HG02610 (cell line): ENCODE measurements at regions not wholly inside any gene's neighbourhood (a gene's known extent, or its start where the extent isn't known, plus 50 kb on each side); places are given as distances from the start of the nearest gene placed in this dataset.

Source experiments
- ATAC-seq: cut with Tn5 transposase; IDR thresholded peaks from one replicate; pipeline ENCODE4 v1.9.1; 2021; ENCODE audit warnings: mild to moderate bottlenecking, moderate library complexity; ENCODE audit not compliant: unreplicated experiment

GRCh38 chr10:78184851-78185692 is 151.4 kb downstream of the RPS24 start:
- ATAC-seq, result no peak

GRCh38 chr10:78185693-78186055 is 152.0 kb downstream of the RPS24 start:
- no peak for ATAC-seq

DNA sequence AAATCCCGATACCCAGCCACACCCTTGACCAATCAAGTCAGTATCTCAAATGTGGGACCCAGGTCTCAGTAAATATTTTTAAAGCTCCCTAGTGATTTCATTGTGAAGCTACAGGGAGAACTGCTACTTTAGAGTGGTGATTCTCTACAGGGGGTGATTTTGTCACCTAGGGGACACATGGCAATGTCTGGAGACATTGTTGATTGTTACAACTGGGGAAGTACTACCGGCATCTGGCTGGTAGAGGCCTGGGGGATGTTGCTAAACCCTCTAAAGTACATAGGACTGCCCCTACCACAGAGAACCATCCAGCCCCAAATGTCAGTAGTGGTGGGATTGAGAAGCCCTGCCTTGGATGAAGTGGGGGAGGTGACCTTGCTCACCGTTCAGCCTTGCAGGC is 152.9 kb downstream of the RPS24 start:
- ATAC-seq, result no peak

DNA sequence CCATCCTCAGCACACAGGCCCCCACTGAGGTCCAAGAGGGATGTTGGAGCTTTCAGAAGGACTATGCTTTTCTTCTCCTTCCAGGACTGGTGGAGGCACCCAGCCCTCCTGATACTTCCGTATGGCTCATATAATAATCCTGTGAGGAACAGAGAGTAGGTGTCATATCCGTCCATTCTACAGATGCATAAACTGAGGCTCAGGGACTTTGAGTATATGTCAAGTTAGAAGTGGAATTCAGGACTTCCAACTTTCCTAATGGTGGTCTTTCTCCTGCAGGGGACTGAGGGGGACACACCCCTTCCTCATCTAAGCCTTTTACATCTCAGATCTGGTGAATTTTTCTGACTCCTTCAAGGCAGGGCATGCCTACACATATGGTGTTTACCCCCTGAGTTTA is 153.7 kb downstream of the RPS24 start:
- ATAC-seq, result no peak

DNA sequence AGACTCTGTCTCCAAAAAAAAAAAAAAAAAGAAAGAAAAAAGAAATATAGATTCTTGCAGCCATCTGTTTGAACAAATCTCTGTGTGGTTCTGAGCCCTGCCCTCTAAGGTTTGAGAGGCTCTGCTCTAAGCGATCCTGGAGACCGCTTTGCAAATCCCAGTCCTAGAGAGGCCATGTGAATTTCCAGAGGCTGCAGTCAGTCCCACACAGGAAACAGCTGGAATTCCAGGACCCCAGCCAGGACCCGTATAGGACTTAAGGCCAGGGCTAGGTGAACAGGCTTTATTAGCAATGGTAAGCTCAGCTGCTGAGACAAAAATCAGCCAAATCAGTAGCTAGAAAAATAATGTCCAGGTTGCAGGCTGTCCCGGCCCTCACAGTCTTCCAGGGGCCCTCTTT is 154.8 kb downstream of the RPS24 start:
- no peak for ATAC-seq

DNA sequence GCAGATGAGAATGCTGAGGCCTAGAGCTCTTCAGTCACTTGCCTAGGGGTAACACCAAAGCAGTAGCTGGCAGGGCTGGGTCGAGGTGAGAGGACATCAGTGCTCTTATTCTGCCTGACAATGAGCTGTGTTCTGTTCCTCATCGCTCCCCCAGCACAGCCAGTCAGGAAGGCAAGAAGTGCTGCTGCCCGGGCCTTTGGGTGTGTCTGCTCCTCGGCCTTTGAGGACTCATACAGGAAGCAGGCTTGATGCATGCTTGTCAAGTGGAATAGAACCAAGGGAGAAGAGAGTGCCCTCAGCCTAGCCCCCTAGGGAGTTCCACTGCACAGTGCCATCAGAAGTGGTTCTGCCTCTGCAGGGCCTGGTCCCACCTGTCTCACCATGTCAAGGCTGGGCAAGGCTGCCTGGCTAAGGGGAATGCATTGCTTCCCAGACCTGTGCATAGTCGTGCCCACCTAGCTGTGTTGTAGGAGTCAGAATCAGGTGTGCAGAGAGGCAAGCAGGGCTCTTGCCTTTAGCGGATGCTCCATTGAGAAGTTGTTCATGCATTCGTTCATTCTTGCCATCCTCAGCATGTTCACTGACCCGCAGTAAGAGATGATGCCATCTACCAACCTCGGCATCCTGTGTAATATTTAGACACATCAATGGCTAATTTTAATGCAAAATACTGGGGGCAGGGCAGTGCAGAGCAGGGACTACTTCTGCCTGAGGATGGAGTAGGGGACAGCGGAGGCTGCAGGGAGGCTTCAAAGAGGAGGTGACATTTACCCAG is 156.6 kb downstream of the RPS24 start:
- no peak for ATAC-seq

DNA sequence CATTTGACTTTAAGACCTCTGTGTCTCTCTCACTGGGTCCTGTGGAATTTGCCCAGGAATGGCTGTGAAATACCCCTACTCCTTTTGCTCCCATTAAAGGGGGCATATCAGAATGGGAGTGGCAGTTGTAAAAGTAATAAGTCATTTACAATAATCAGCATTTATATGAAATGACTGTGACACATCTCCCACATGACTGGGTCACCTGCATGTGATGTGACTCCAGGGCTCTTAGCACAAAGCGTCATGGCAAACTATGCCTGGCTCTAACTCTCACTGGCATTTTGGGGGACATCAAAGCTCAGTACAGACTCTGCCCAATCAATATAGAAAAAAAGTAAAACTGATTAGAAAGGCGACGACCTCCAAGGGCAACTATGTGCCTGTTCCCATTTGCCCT is 157.6 kb downstream of the RPS24 start:
- ATAC-seq, result no peak

DNA sequence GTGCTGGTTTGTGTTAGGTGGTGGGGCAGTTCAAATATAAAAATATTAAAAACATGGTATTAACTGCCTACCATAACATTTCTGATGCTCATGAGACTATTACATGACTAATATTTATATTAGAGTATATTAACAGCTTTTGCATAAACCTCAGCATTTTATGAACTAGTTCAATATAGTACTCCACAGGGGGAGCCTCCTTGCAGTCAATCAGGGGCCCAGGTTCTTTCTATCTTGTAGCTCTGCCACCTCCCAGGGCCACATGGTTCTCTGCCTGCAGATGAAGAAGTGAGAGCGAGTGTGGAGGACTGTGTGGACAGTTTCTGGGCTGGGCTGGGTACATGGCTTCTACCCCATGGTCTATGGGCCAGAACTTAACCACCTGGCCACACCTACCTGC is 159.5 kb downstream of the RPS24 start:
- ATAC-seq, result no peak

DNA sequence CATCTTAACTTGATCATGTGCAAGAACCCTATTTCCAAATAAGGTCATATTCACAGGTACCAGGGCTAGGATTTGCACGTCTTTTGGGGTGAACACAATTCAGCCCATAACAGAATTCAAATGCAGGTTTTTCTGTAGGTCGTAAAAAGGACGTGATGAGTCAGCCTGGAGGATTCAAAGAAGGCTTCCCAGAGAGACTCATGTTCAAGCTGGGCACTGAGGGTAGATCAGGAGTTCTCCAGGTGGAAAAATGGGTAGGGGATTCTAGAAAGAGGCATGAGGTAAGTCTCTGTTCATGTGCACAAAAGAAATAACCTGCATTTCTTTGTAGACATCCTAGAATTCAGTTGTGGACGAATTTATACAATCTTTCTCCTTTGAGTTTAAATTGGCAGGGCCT is 160.4 kb downstream of the RPS24 start:
- no peak for ATAC-seq

DNA sequence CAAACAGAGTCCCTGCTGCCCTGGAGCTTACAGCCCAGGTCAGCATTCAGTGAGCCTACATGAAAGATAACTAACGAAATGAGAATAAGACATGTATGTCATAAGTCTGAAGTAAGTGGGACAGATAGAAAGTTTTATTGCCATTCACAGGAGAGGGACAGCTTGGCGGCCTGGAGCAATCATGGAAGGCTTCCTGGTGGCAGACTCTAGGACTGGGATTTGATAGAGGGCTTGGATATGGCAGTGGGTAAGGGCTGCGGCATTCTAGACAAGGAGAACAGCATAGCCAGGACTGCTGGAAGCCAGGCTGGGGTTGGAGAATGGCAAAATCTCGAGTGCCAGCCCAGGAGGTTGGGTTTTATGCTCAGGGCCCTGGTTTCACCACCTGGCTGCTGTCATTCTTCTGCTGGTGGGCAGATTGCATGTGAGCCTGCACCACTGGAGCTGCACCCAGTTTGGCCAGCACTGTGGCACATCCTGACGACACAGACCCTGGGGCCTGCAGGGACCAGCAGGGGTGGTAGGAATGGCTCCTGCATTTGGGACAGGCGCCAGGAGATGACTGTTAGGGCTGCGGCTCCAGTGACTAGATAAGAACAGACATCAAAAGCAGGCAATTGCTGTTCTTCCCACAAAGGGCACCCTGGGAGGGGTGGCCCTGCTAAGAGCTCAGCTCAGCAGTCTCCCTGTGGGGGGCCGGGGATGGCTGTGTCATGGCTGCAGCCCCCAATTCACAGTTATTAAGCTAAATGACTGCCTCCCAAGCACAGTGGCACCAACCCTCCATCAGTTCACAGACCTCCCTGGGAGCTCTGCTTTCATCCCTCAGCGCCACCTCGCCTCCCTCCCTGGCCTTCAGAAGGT is 161.1 kb downstream of the RPS24 start:
- ATAC-seq, result no peak

DNA sequence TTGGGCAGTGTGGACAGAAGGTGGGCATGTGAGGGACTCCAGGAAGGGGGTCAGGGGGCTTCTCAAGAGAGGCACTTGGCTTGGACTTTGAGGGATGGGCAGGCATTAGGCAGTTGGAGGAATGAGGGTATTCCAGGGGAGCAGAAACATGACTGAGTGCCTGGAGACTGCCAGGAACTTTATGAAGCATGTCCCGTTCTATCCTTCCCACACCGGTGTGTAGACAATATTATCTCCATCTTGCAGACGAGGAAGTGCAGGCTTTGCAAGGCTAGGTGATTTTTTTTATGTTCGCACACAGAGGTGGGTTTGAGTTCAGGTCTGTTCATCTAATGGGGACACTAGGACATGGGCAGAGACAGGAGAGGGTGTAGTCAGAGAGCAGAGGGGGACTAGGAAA is 162.7 kb downstream of the RPS24 start:
- no peak for ATAC-seq

- ATAC-seq, result no peak
Measured at GRCh38 chr10:78196964-78197363, 163.3 kb downstream of the RPS24 start.

DNA sequence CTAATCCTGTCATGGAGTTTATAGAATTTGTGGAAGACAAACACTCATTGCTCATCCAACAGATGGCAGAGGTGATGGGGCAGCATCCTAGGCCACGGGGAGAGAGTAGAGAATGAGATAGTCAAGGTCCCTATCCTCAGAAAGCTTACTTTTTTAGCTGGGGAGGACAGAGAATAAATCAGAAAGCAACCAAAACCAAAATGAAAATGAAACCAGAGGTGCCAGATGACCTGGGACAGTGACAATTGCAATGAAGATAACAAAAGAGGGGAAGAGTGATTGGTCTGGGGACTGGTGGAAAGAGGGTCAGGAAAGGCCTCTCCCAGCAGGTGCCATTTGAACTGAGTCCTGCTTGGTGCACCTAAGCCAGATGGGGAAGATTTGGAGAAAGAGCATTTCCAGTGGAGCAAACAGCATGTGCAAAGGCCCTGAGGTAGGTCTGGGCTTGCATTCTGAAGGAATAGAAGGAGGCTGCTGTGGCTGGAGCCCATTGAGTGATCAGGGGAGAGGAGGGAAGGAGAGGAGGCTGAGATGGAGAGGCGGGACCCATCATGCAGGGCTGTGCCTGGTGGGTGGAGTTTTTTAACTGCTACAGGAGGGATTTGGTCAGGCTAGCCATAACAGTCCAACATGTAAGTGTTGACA is 164.1 kb downstream of the RPS24 start:
- no peak for ATAC-seq

DNA sequence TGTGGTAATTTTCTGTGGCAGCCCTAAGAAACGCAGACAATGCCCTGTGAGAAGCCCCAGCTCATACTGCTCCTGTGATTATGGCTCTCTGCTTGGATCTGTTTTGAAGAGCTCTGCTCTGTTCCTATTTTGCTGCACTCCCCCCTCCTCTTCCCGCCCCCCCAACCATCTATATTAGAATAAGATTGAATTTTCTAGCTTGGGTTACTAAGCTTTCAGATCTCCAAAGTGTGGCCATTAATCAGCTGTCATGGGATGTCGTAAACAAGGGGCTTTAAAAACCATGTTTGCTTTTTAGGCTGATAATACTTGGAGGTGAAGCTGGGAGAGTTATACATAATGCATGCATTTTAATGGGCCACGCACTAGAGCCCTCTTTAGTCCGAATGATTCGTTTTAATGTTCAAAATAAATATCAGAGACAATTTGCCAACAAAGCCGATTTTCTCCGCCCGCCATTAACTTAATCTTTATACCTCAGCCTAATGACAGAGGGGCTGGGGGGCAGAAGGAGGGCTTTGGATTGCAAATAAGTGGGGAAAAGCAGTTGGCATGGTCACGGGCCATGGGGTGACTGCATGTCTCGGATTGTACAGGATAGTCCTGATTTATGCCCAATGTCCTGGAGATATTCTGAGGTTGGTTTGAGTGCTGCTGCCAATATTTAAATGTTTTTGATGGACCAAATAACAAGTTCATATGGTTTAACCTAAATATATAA is 165.5 kb downstream of the RPS24 start:
- no peak for ATAC-seq

- ATAC-seq, result no peak
Measured at GRCh38 chr10:78199759-78200158, 166.1 kb downstream of the RPS24 start.

GRCh38 chr10:78200686-78201085 is 167.0 kb downstream of the RPS24 start:
- ATAC-seq, result no peak

DNA sequence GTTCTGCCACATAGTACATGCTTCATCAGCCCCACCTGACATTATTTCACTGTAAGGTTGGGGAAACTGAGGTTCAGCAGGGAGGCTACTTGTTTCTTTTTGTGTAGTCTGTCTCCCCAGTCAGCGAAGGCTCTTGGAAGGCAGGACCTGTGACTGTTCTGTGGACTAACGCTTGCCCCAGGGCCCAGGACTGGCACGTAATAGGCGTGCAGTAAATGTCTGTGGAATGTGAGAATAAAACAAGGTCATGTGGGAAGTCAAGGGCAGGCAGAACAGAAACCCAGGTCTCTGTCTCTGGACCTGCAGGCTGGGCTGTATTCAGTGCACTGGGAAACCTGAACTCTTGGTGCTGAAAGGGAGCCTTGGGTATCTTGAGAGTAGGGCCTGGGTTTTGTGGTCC is 168.7 kb downstream of the RPS24 start:
- no peak for ATAC-seq

DNA sequence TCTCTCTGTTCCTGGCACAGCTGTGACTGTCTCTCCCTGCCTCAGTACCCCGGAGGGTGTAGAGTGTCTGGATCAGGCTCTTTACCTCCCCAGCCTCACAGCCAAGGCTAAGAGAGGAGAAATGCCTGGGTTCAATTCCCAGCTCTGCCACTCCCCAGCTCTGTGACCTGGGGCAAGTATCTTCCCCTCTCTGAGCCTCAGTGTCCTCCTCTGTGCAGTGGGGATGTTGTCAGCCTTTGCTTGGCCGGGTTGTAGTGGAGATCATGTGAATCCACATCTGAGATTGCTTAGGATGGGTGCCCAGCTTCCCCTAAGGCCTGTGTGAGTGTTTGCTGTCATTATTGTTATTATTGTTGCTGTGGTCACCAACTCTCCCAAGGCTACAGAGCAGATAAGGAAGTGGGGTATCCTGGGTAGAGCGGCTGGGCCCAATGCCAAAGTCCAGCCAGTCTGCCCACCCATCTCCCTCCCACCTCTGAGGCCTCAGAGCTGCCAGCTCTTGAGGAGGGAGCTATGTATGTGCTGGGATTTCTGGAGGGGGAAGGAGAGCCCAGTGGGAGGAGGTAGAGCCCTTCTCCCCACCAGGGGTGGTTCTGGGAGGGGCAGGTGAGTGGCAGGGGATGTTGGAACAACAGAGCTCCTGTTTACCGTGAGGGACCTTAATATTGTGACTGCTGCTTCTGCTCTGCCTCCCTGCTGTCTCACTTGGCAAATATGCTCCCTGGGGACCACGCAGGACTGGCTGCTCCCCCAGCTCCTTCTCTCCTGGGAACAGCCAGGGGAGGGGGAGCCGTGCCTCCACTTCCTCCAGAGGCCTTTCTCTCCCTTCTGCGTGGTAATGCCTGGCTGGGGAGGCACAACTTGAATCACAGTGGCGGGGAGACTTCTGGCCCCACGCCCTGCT is 170.5 kb downstream of the RPS24 start:
- ATAC-seq, result no peak

DNA sequence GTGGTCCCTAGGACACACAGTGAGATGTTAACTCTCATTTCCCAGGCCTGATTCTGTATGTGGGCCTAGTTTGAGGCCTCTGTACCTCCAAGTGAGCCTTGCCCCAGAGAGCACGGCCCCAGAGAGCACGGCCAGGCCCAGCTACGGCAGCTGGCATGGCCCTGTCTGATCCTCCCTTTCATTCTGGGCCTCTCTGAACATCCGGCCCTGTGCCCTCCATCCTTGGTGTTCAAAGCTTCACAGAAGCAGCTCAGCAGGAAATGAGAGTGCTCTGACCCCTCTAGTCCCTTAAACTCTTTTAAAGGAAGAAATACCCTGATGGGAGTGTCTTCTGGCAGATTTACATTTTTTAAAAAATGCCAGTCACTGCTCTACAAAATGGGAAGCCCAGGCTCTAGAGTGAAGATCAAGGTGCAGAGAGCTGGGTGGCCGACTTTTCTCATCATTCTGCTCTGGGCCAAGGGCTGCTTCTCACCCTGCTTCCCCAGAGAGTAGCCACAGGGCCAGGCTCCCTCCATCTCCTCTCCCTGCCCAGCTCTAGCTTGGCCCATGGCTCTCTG is 171.9 kb downstream of the RPS24 start:
- no peak for ATAC-seq
